OCI-LY3 (cell line): ENCODE measurements at regions not wholly inside any gene's neighbourhood (a gene's known extent, or its start where the extent isn't known, plus 50 kb on each side); places are given as distances from the start of the nearest gene placed in this dataset.

Experiments used
- CTCF ChIP-seq: fragments of 200-600, 300-600 bp; sonication (generic); IDR thresholded peaks from 2 replicates; pipeline ENCODE4 v1.5.1; 2014; ENCODE audit warnings: antibody characterized with exemption, low read length, low read depth
- EZH2phosphoT487 ChIP-seq: fragments of 200-600 bp; shearing (Covaris generic); IDR thresholded peaks from 2 replicates; pipeline ENCODE4 v1.6.1; 2018; ENCODE audit warnings: antibody characterized with exemption, mixed run types, low read depth

DNA sequence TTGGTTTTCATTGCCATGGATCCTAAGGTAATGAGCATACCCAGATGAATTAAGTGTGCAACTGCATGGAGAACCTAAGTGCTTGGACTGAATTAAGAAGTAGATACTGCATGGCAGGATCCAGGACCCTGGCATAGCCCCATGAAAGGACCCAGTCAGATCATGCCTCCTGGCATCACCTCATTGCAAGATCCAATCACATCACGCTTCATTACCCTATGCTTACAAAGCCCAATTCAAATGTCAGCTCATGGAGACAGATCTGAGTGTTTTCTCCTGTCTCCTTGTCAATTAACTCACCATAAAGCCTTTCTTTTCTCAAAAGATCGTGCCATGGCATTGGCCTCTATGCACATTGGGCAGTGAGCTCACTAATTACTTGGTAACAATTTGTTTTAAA, 519.8 kb upstream of the ZNF804A start:
- TF ChIP-seq CTCF (no peak), EZH2phosphoT487 (no peak)
